22Rv1 (cell line): ENCODE measurements at regions not wholly inside any gene's neighbourhood (a gene's known extent, or its start where the extent isn't known, plus 50 kb on each side); places are given as distances from the start of the nearest gene placed in this dataset.
"Not testable (repeated sequence)": the region's sequence is repeated elsewhere in the genome, so short reads cannot be mapped to it uniquely, and the experiment has no call there.

Experiments used
- H3K27ac ChIP-seq: fragments of 450-650 bp; 2 replicates; pipeline ENCODE4 v1.5.1; 2017
- ZFX ChIP-seq: fragments of 450-650 bp; IDR thresholded peaks from 2 replicates; pipeline ENCODE4 v1.6.1; 2017; ENCODE audit warnings: antibody characterized with exemption, borderline replicate concordance
- TF ChIP-seq, protein P1 (sequence below): fragments of 450-650 bp; IDR thresholded peaks from 2 replicates; pipeline ENCODE4 v1.5.1; 2017; ENCODE audit warnings: mild to moderate bottlenecking

DNA sequence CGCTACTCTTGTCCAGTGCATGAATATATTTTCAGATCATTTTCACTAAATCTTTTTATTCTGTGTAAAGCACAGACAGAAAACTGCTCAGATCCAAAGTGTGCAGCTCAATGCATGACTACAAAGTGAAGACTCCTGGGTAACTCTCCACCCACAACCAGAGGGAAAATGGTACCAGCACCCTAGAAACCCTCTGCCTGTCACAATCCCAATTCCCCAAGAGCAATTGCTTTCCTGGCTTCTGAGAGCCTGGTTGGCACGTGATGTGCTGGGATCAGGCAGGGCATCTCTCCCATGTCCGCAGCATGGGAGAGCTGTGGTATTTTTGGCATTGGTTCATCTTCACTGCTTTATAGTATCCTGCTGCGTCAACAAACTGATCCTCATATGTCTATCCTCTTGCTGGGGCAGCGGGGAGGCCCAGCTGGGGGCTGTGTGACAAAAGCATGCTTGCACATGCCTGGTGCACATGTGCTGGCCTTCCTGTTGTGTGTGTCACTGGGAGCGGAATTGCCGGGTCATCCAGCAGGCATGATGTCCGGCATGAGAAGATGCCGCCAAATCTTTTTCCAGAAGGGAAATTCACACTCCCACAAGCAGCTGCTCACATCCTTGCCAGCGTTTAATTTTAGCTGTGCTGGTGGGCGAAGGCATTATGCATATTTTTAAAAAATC, 278.9 kb upstream of the FOXF1 start:
- TF ChIP-seq ZFX, result no peak
- TF ChIP-seq, protein P1, sequence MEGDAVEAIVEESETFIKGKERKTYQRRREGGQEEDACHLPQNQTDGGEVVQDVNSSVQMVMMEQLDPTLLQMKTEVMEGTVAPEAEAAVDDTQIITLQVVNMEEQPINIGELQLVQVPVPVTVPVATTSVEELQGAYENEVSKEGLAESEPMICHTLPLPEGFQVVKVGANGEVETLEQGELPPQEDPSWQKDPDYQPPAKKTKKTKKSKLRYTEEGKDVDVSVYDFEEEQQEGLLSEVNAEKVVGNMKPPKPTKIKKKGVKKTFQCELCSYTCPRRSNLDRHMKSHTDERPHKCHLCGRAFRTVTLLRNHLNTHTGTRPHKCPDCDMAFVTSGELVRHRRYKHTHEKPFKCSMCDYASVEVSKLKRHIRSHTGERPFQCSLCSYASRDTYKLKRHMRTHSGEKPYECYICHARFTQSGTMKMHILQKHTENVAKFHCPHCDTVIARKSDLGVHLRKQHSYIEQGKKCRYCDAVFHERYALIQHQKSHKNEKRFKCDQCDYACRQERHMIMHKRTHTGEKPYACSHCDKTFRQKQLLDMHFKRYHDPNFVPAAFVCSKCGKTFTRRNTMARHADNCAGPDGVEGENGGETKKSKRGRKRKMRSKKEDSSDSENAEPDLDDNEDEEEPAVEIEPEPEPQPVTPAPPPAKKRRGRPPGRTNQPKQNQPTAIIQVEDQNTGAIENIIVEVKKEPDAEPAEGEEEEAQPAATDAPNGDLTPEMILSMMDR, result no peak
- H3K27ac ChIP-seq, result no peak overlapping the region

DNA sequence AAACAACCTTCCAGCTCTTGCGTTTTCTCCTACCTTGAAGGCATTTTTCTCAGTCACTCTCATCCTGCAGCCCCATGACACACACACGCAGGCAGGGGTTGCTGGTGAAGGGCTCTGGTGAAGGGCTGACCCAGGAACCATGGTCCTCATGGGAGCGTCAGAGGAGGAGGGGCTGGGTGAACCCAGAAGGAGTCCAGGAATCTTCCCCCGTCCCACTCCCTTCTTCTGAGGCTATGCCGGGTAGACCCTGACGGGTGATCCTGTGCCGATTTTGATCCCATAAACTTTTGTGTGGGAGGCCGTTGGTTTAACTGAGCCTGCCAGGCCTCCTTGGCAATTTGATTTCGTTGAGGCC, 278.4 kb upstream of the FOXF1 start:
- TF ChIP-seq, protein P1, result no peak
- TF ChIP-seq ZFX, result no peak
- H3K27ac ChIP-seq, result no peak overlapping the region

DNA sequence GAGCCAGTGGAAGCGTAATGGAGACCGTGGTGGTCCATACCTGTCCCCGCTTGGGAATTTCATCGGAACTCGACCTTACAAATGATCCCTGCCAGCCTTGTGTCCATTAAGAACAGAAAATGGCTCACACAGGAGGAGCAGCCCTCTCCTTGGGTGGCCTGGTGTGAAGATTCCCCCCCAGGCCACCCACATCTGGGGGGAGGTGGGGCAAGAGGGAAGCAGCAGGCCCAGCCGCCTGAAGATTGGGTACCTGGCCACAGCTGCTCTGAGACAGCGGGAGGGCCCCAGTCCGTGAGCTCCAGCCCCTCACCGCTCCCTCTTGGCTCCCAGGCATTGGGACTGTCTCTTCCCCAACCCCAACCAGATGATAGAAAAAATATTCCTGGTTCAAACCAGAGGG, 277.8 kb upstream of the FOXF1 start:
- no peak overlapping the region for H3K27ac ChIP-seq
- TF ChIP-seq, protein P1, result no peak
- TF ChIP-seq ZFX, result no peak

DNA sequence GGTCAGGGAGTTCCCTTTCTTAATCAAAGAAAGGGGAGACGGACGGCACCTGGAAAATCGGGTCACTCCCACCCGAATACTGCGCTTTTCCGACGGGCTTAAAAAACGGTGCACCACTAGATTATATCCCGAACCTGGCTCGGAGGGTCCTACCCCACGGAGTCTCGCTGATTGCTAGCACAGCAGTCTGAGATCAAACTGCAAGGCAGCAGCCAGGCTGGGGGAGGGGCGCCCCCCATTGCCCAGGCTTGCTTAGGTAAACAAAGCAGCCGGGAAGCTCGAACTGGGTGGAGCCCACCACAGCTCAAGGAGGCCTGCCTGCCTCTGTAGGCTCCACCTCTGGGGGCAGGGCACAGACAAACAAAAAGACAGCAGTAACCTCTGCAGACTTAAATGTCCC, 276.8 kb upstream of the FOXF1 start:
- not testable (repeated sequence) for H3K27ac ChIP-seq

DNA sequence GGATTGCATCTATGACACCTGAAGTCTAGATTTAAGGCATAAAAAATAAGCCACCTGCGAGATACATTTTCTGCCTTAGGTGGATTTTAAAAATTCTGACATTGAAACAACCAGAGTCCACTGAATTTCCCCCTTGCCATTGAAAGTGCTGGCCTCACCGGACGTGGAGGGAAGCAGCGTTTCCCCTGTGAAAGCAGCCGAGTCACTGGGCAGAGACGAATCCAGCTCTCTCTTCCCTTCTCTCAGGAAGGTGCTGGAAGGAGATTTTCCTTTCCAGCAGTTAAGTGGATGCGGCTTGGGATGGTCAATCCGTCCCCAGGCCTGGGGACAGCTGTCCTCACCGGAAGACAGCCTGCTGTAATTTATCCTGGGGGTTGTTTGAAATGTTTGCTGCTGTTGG, 270.9 kb upstream of the FOXF1 start:
- TF ChIP-seq, protein P1, result no peak
- TF ChIP-seq ZFX, result no peak
- H3K27ac ChIP-seq, result no peak overlapping the region

DNA sequence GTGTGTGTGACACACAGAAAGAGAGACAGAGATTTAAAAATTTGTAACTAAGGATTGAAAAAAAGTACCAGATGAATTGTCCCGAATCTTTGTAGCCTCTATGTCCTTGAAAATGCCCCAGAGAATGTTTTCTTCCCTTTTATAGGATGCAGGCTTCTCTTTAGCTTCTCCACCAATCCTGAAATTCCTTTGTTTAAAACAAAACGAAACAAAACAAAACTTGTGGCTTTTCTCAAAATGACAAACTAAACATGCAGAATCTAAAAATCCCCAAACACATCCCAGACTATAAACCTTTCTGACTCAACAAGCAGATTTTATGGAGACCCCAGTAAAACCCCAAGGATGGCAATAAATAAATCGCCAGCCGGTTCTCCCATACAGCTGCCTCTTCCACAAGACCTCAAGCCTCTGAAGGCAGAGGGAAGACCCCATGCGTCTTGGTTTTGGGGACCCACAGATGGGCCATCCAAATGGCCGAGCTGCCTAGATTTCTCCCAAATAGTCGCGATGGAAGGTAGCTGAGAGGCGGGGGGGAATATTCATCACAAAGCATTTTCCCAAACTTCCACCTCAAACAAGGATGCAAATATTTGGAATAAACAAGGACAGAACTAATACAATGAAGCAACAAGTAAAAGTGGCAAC, 269.5 kb upstream of the FOXF1 start:
- TF ChIP-seq, protein P1, result no peak
- no peak for TF ChIP-seq ZFX
- H3K27ac ChIP-seq, result no peak overlapping the region

DNA sequence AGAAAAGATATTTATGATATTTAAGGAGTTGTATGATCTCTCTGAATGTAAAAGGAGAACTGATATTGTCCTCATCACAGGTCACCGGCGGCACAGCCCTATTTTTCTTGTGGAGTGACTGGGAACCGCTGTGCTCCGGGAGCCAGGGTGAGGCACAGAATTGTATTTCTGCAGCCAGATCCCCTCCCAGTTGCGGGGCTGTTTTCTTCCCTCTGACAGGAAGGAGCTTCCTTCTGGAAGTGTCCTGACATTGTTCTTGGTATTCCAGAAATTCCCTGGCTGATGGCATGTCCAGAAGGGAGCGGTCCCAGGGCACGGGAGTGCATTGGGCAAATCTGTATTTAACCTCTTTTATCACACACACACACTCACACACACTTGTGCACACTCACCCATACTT, 268.6 kb upstream of the FOXF1 start:
- no peak overlapping the region for H3K27ac ChIP-seq
- TF ChIP-seq ZFX, result no peak
- TF ChIP-seq, protein P1, result no peak
